ENCODE measurements at regions not wholly inside any gene's neighbourhood (a gene's known extent, or its start where the extent isn't known, plus 50 kb on each side); places are given as distances from the start of the nearest gene placed in this dataset.

- no peak for DNase-seq (ENCODE audit: low read depth)
- H3K4me3 ChIP-seq (ENCODE audit: control insufficient read depth, low read depth, low read length) = no peak overlapping the region
- TF ChIP-seq CTCF (conservative IDR thresholded peaks at IDR 0.05; ENCODE audit: control insufficient read depth, insufficient read depth, low read depth, low read length) = no peak
Measured at GRCh38 chr18:47586418-47587070, 335.1 kb upstream of the SKOR2 start.

- H3K4me3 ChIP-seq (ENCODE audit: control insufficient read depth, low read depth, low read length) = no peak overlapping the region
- TF ChIP-seq CTCF (conservative IDR thresholded peaks at IDR 0.05; ENCODE audit: control insufficient read depth, insufficient read depth, low read depth, low read length) = no peak
- DNase-seq (ENCODE audit: low read depth) = no peak
Measured at GRCh38 chr18:47585914-47586313, 334.5 kb upstream of the SKOR2 start.

- H3K4me3 ChIP-seq (ENCODE audit: control insufficient read depth, low read depth, low read length) = no peak overlapping the region
- DNase-seq (ENCODE audit: low read depth) = no peak
- TF ChIP-seq CTCF (conservative IDR thresholded peaks at IDR 0.05; ENCODE audit: control insufficient read depth, insufficient read depth, low read depth, low read length) = no peak
Measured at GRCh38 chr18:47585136-47585535, 333.7 kb upstream of the SKOR2 start.

GRCh38 chr18:47582093-47582492 lies 330.6 kb upstream of the SKOR2 start:
- no peak overlapping the region for H3K4me3 ChIP-seq (ENCODE audit: control insufficient read depth, low read depth, low read length)
- no peak for DNase-seq (ENCODE audit: low read depth)
- no peak for TF ChIP-seq CTCF (conservative IDR thresholded peaks at IDR 0.05; ENCODE audit: control insufficient read depth, insufficient read depth, low read depth, low read length)

GRCh38 chr18:47577520-47577919 lies 326.1 kb upstream of the SKOR2 start:
- DNase-seq (ENCODE audit: low read depth) = no peak
- no peak overlapping the region for H3K4me3 ChIP-seq (ENCODE audit: control insufficient read depth, low read depth, low read length)
- no peak for TF ChIP-seq CTCF (conservative IDR thresholded peaks at IDR 0.05; ENCODE audit: control insufficient read depth, insufficient read depth, low read depth, low read length)

- DNase-seq (ENCODE audit: low read depth) = no peak
- no peak for TF ChIP-seq CTCF (conservative IDR thresholded peaks at IDR 0.05; ENCODE audit: control insufficient read depth, insufficient read depth, low read depth, low read length)
- H3K4me3 ChIP-seq (ENCODE audit: control insufficient read depth, low read depth, low read length) = no peak overlapping the region
Measured at GRCh38 chr18:47574966-47575365, 323.5 kb upstream of the SKOR2 start.

GRCh38 chr18:47571957-47572356 lies 320.5 kb upstream of the SKOR2 start:
- no peak overlapping the region for H3K4me3 ChIP-seq (ENCODE audit: control insufficient read depth, low read depth, low read length)
- TF ChIP-seq CTCF (conservative IDR thresholded peaks at IDR 0.05; ENCODE audit: control insufficient read depth, insufficient read depth, low read depth, low read length) = no peak
- DNase-seq (ENCODE audit: low read depth) = no peak
